HEK293T (cell line): ENCODE measurements at regions not wholly inside any gene's neighbourhood (a gene's known extent, or its start where the extent isn't known, plus 50 kb on each side); places are given as distances from the start of the nearest gene placed in this dataset.

Experiments used
- CTCF ChIA-PET: fragments of 350-600 bp; formaldehyde crosslinking; extraction: SDS; loops from one replicate; lab custom pipeline; 2021; ENCODE audit warnings: antibody characterized with exemption, inconsistent platforms; lab: Yijun Ruan, JAX
- POLR2A ChIA-PET: fragments of 350-600 bp; formaldehyde crosslinking; extraction: SDS; loops from one replicate; lab custom pipeline; 2020; ENCODE audit warnings: antibody characterized with exemption, inconsistent platforms; lab: Yijun Ruan, JAX
- DNase-seq: peaks from one replicate; pipeline ENCODE4 v3.0.0; 2012; ENCODE audit warnings: mixed read lengths; ENCODE audit errors: extremely low spot score
- ARNT ChIP-seq: fragments of 450-650 bp; IDR thresholded peaks from 2 replicates; pipeline ENCODE4 v1.6.1; 2017; ENCODE audit warnings: mild to moderate bottlenecking
- BHLHE40 ChIP-seq: fragments of 450-650 bp; IDR thresholded peaks from 2 replicates; pipeline ENCODE4 v1.6.1; 2016; ENCODE audit warnings: mild to moderate bottlenecking, moderate library complexity, borderline replicate concordance
- CTBP1 ChIP-seq: fragments of 450-650 bp; IDR thresholded peaks from 2 replicates; pipeline ENCODE4 v1.6.1; 2016; ENCODE audit warnings: borderline replicate concordance
- ELF4 ChIP-seq: fragments of 450-650 bp; IDR thresholded peaks from 2 replicates; pipeline ENCODE4 v1.6.1; 2017; ENCODE audit warnings: antibody characterized with exemption
- FOXA1 ChIP-seq: fragments of 450-650 bp; IDR thresholded peaks from 2 replicates; pipeline ENCODE4 v1.6.1; 2016; ENCODE audit warnings: mild to moderate bottlenecking
- FOXK2 ChIP-seq: fragments of 450-650 bp; IDR thresholded peaks from 2 replicates; pipeline ENCODE4 v1.6.1; 2016; ENCODE audit warnings: mild to moderate bottlenecking
- FOXM1 ChIP-seq: fragments of 450-650 bp; IDR thresholded peaks from 2 replicates; pipeline ENCODE4 v1.6.1; 2017; ENCODE audit warnings: mild to moderate bottlenecking, borderline replicate concordance
- HDGF ChIP-seq: fragments of 450-650 bp; IDR thresholded peaks from 2 replicates; pipeline ENCODE4 v1.6.1; 2017; ENCODE audit warnings: antibody characterized with exemption, borderline replicate concordance
- L3MBTL2 ChIP-seq: fragments of 450-650 bp; conservative IDR thresholded peaks from 2 replicates; pipeline ENCODE4 v1.6.1; 2016; ENCODE audit warnings: mild to moderate bottlenecking
- LEF1 ChIP-seq: fragments of 450-650 bp; IDR thresholded peaks from 2 replicates; pipeline ENCODE4 v1.6.1; 2017; ENCODE audit warnings: mild to moderate bottlenecking, borderline replicate concordance
- NFRKB ChIP-seq: fragments of 450-650 bp; IDR thresholded peaks from 2 replicates; pipeline ENCODE4 v1.6.1; 2016; ENCODE audit warnings: mild to moderate bottlenecking, moderate library complexity
- PKNOX1 ChIP-seq: fragments of 450-650 bp; IDR thresholded peaks from 2 replicates; pipeline ENCODE4 v1.6.1; 2016
- SP1 ChIP-seq: fragments of 450-650 bp; IDR thresholded peaks from 2 replicates; pipeline ENCODE4 v1.6.1; 2017
- SUZ12 ChIP-seq: fragments of 450-650 bp; IDR thresholded peaks from 2 replicates; pipeline ENCODE4 v1.6.1; 2016; ENCODE audit warnings: mild to moderate bottlenecking
- TARDBP ChIP-seq: fragments of 450-650 bp; IDR thresholded peaks from 2 replicates; pipeline ENCODE4 v1.6.1; 2016
- ZNF384 ChIP-seq: fragments of 450-650 bp; IDR thresholded peaks from 2 replicates; pipeline ENCODE4 v1.6.1; 2016

- DNase-seq: no peak
- TF ChIP-seq SUZ12 (no peak), FOXA1 (no peak), NFRKB (no peak), PKNOX1 (no peak), ARNT (no peak), FOXK2 (no peak), ELF4 (no peak), SP1 (no peak), BHLHE40 (no peak), L3MBTL2 (no peak), HDGF (no peak), TARDBP (no peak), LEF1 (no peak), FOXM1 (no peak), CTBP1 (no peak), ZNF384 (no peak)
- CTCF ChIA-PET: no interaction called here
- POLR2A ChIA-PET: no interaction called here
Measured at GRCh38 chr7:54810401-54810800, 51.4 kb upstream of the SEC61G start.

DNA sequence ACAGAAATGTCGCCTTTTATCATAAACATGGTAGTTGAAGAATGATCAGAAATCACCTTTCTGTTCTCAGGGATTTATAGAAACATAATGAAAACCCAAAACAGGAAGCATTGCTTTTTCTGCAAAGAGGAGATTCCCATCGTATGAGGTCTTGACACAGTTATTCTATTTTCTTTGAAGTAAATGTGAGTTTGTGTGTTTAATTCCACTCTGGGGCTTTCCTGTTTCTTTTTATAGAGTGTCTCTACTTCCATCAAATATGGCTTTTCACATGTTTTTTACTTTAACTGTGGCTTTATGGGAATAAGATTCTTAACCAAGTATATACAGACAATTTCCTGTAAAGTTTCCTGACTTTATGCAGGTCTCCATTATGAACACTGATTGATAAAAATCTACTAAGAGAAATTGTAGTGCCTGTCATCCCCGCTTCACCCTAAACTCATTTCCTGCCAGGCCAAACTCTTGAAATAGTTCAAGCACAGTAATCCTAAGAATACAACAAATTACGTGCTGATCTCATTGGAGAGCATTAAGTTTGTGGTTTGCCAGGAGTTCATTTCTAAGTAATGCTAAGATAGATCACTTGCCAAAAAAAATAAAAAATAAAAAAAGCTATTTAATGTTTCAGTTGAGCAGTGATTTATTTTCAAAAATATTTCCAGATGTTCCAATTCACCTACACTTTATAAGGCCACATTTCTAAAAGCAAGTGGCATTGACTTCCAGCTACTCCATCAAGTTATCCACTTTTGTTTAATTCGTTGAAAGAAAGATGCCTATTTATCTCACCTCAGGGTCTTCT lies 52.2 kb upstream of the SEC61G start:
- DNase-seq: no peak
- ChIA-PET POLR2A (no interaction called here), CTCF (no interaction called here)
- no peak for TF ChIP-seq CTBP1
- no peak for TF ChIP-seq HDGF
- no peak for TF ChIP-seq LEF1
- TF ChIP-seq ELF4: no peak
- no peak for TF ChIP-seq FOXM1
- TF ChIP-seq SUZ12: no peak
- TF ChIP-seq L3MBTL2: no peak
- no peak for TF ChIP-seq FOXA1
- TF ChIP-seq PKNOX1: no peak
- no peak for TF ChIP-seq SP1
- no peak for TF ChIP-seq ARNT
- TF ChIP-seq NFRKB: no peak
- no peak for TF ChIP-seq TARDBP
- no peak for TF ChIP-seq ZNF384
- TF ChIP-seq FOXK2: no peak
- no peak for TF ChIP-seq BHLHE40

- DNase-seq: no peak
- TF ChIP-seq L3MBTL2 (no peak), PKNOX1 (no peak), LEF1 (no peak)
- ChIA-PET CTCF (no interaction called here), POLR2A (no interaction called here)
Measured at GRCh38 chr7:54811846-54812254, 52.8 kb upstream of the SEC61G start.

- DNase-seq: no peak
- CTCF ChIA-PET: no interaction called here
- POLR2A ChIA-PET: no interaction called here
- TF ChIP-seq FOXM1 (no peak), ELF4 (no peak), SUZ12 (no peak), TARDBP (no peak)
Measured at GRCh38 chr7:54812756-54813322, 53.8 kb upstream of the SEC61G start.

GRCh38 chr7:54813398-54813797 lies 54.4 kb upstream of the SEC61G start:
- no peak for TF ChIP-seq ARNT
- TF ChIP-seq HDGF: no peak
- TF ChIP-seq CTBP1: no peak
- TF ChIP-seq L3MBTL2: no peak
- TF ChIP-seq FOXK2: no peak
- TF ChIP-seq PKNOX1: no peak
- TF ChIP-seq ELF4: no peak
- TF ChIP-seq NFRKB: no peak
- no peak for TF ChIP-seq SP1
- TF ChIP-seq TARDBP: no peak
- TF ChIP-seq LEF1: no peak
- no peak for TF ChIP-seq FOXA1
- TF ChIP-seq FOXM1: no peak
- no peak for TF ChIP-seq BHLHE40
- CTCF ChIA-PET: no interaction called here
- no peak for DNase-seq
- POLR2A ChIA-PET: no interaction called here

- CTCF ChIA-PET: no interaction called here
- TF ChIP-seq TARDBP: no peak
- no peak for TF ChIP-seq ZNF384
- no peak for TF ChIP-seq SUZ12
- no peak for TF ChIP-seq SP1
- TF ChIP-seq FOXK2: no peak
- no peak for TF ChIP-seq L3MBTL2
- TF ChIP-seq FOXM1: no peak
- TF ChIP-seq CTBP1: no peak
- no peak for TF ChIP-seq BHLHE40
- no peak for TF ChIP-seq PKNOX1
- no peak for TF ChIP-seq FOXA1
- TF ChIP-seq ARNT: no peak
- no peak for DNase-seq
- POLR2A ChIA-PET: no interaction called here
Measured at GRCh38 chr7:54814401-54814800, 55.4 kb upstream of the SEC61G start.
